ENCODE measurements at regions not wholly inside any gene's neighbourhood (a gene's known extent, or its start where the extent isn't known, plus 50 kb on each side); places are given as distances from the start of the nearest gene placed in this dataset.

DNA sequence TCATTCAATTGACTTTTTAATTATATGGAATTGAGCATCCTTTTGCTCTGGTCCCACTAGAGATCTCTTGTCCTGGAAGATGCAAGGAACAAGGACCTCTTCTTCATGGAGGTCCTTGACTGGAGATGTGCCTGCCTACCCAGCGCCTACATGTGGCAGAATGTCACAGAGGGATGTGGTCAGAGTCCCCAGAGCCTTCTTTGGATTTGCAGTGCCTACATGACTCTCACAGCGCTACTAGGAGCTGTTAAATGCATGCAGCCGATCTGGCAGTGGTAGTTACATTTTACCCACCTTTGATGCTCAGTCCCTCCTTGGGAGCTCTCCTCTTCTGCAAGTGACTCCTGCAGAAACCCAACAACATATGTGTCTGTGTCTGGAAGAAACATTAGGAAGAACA is 51.9 kb upstream of the ADTRP start:
- H3K4me1 ChIP-seq (replicated peaks in 1 of 2; ENCODE audit: control insufficient read depth in 2 of 2, insufficient read depth in 2 of 2, low read length in 2 of 2) = peaks cover 14 to 31% of the 10 kb centered on the region in 2 experiments; a peak in 4 of 5 replicates
- no peak overlapping the region for H3K4me2 ChIP-seq (ENCODE audit: insufficient read depth, low read length)
- no peak for DNase-seq (ENCODE audit: extremely low read depth in 1 of 4, low spot score in 3 of 4)
- in situ Hi-C loops (cut with MboI) = no loop called here
- H3K9me3 ChIP-seq (replicated peaks; ENCODE audit: control insufficient read depth, insufficient read depth, low read depth, low read length) = 0 out of 2 replicates have a peak, but pooled peaks cover 4% of the 10 kb centered on the region
- intact Hi-C loops (cut with micrococcal nuclease) = loop anchor here (5.0 kb wide), 2 partner anchors 102 to 177 kb away; no protein-coding TSS in a partner anchor
- TF ChIP-seq RBBP5 (IDR thresholded peaks at IDR 0.05; ENCODE audit: borderline replicate concordance, insufficient read depth, low read length, poor library complexity, severe bottlenecking) (no peak), CBX8 (IDR thresholded peaks at IDR 0.05; ENCODE audit: borderline replicate concordance, extremely low read depth, low read depth, low read length, poor library complexity, severe bottlenecking) (no peak), SFPQ (IDR thresholded peaks at IDR 0.05; ENCODE audit: low read depth, low read length) (no peak), ZNF174 (CRISPR knock-in tag; IDR thresholded peaks at IDR 0.05) (no peak), RBM17 (IDR thresholded peaks at IDR 0.05; ENCODE audit: borderline replicate concordance, low read depth, low read length) (no peak), ZNF274 (IDR thresholded peaks at IDR 0.05; ENCODE audit: borderline replicate concordance, low read depth, low read length) (no peak), MAFF (IDR thresholded peaks at IDR 0.05; ENCODE audit: low read length) (no peak), PHTF2 (CRISPR knock-in tag; IDR thresholded peaks at IDR 0.05) (no peak), ASH1L (IDR thresholded peaks at IDR 0.05; ENCODE audit: borderline replicate concordance, low read depth, partially characterized antibody) (no peak), BCOR (IDR thresholded peaks at IDR 0.05) (no peak), ZBTB1 (CRISPR knock-in tag; IDR thresholded peaks at IDR 0.05; ENCODE audit: borderline replicate concordance, low read depth) (no peak), POLR2A (conservative IDR thresholded peaks at IDR 0.05) (no peak), CEBPG (CRISPR knock-in tag; IDR thresholded peaks at IDR 0.05) (no peak), CEBPG (tag; conservative IDR thresholded peaks at IDR 0.05 in 1 of 2, IDR thresholded peaks at IDR 0.05 in 1 of 2) (no peak), PHB2 (IDR thresholded peaks at IDR 0.05; ENCODE audit: low read depth) (no peak), DIDO1 (tag; IDR thresholded peaks at IDR 0.05; ENCODE audit: low read depth) (no peak)
- TF ChIP-seq, protein P1, sequence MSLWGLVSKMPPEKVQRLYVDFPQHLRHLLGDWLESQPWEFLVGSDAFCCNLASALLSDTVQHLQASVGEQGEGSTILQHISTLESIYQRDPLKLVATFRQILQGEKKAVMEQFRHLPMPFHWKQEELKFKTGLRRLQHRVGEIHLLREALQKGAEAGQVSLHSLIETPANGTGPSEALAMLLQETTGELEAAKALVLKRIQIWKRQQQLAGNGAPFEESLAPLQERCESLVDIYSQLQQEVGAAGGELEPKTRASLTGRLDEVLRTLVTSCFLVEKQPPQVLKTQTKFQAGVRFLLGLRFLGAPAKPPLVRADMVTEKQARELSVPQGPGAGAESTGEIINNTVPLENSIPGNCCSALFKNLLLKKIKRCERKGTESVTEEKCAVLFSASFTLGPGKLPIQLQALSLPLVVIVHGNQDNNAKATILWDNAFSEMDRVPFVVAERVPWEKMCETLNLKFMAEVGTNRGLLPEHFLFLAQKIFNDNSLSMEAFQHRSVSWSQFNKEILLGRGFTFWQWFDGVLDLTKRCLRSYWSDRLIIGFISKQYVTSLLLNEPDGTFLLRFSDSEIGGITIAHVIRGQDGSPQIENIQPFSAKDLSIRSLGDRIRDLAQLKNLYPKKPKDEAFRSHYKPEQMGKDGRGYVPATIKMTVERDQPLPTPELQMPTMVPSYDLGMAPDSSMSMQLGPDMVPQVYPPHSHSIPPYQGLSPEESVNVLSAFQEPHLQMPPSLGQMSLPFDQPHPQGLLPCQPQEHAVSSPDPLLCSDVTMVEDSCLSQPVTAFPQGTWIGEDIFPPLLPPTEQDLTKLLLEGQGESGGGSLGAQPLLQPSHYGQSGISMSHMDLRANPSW (CRISPR knock-in tag; IDR thresholded peaks at IDR 0.05) = no peak
- H3K79me2 ChIP-seq (ENCODE audit: control insufficient read depth, insufficient read depth, low read length) = no peaks in the 10 kb centered on the region
- FAIRE-seq = no peak
- 78% methylated on average over 3 of the region's 3 CpGs for WGBS (ENCODE audit: insufficient coverage, low coverage, missing lambda C conversion rate)
- no peaks in the 10 kb centered on the region for H3K9me1 ChIP-seq (ENCODE audit: control insufficient read depth, insufficient read depth, low read length)
- no peak overlapping the region for H2AFZ ChIP-seq (ENCODE audit: low read depth, low read length)
- ChIA-PET POLR2A (interaction anchor here (0.7 to 0.9 kb wide), 2 partner anchors 8 to 20 kb away, joined by 3 read pairs; no protein-coding TSS in a partner anchor), CTCF (ENCODE audit: low intra/inter-chr PET ratio) (no interaction called here)
- no peaks in the 10 kb centered on the region for H3K36me3 ChIP-seq (ENCODE audit: control insufficient read depth, insufficient read depth, low read length)
- no peaks in the 10 kb centered on the region for H3K27me3 ChIP-seq (ENCODE audit: control insufficient read depth in 2 of 2, insufficient read depth in 2 of 2, low read length in 2 of 2)
- H3K9ac ChIP-seq (ENCODE audit: insufficient read depth in 1 of 2, low read depth in 2 of 2, low read length in 2 of 2) = no peak overlapping the region
- no peaks in the 10 kb centered on the region for H4K20me1 ChIP-seq (replicated peaks; ENCODE audit: control insufficient read depth, insufficient read depth, low read length)
- BruUV-seq (replicated peaks) = no TSS peak
- ATAC-seq = no peak
- no peak overlapping the region for H3K27ac ChIP-seq (ENCODE audit: extremely low read depth, low read depth, low read length)
- H3K4me3 ChIP-seq = no peak overlapping the region

Measured in K562 (cell line).